ENCODE measurements at regions not wholly inside any gene's neighbourhood (a gene's known extent, or its start where the extent isn't known, plus 50 kb on each side); places are given as distances from the start of the nearest gene placed in this dataset.

DNA sequence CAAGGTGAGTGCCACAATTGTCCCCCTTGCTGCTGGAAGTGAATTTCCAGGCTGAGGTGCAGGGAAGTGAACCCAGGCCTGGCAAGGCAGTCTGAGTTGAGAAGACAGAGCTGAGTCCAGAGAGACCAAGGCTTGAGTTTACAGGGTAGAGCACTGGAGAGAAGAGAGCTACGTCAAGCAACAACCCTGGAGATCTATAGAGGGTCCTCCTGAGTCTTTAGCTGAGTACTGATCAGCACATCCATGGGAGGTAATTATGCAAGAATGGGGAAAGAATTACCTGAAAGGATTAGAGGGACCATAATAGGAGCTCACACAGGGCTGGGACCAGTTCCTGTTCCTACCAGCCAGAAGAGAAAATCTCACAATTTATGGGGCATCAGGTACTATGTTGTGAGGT lies 190.7 kb downstream of the NEDD1 start:
- no peak for DNase-seq

DNA sequence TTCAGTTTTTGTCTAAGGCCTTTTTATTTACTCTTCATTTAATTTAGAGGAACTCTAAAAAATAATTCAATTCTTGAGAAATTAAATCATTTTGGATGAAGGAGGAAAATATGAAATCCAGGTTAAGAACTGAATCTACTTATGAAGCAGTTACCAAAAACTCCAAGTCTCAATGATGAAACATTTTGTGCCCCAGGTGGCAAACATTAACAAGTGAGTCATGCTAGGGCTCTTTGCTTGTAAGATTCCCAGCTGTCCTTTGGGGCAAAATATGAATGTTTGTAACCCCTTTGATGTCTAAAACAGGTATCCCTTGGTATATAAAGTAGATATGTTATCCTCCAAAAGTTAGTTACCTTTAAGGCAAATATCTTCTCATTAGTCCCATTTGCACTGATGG lies 202.4 kb downstream of the NEDD1 start:
- DNase-seq = no peak

DNA sequence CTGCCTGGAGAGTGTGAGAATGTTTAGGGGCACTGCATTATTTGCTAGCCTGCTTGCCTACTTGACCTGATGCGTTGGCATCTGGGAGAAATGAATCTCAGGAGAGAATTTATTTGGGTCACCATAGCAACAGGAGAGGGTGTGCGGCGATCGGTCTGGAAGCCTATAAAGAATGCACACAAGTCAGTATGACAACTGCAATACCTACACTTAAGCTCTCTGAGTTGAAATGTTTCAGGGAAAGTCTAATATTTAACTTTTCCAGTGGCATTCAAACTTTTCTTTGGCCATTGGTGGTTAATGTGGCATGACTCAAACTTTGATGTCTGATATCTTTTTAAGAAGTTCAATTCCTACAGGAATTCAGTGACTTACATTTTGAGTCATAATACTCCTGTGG lies 205.1 kb downstream of the NEDD1 start:
- DNase-seq = no peak

DNA sequence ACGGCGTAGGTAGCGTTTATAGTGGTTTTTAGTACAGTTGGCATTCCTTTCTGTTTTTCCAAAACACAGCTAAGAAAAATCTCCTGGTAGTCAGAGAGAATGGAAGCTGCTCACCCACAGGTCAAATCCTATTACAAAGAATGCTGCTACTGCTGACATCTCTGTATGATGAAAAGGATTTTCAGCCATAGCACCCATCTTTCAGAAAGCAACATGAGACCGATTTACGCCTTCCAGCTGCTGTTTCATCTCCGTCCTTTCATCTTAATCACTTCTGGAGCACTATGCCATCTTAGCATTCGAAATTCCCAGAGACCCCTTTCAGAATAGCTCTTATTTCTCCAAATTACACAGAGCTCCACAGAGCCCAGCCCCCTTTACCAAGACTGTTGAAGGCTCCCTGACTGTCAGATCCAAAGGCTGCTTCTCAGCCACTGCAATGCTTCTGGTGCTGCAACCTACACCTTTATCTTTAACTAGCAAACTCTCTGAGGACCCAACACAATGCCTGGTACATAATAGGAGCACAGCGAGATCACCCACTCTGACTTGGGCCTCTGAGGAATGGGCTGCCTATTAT lies 211.8 kb downstream of the NEDD1 start:
- no peak for DNase-seq

DNA sequence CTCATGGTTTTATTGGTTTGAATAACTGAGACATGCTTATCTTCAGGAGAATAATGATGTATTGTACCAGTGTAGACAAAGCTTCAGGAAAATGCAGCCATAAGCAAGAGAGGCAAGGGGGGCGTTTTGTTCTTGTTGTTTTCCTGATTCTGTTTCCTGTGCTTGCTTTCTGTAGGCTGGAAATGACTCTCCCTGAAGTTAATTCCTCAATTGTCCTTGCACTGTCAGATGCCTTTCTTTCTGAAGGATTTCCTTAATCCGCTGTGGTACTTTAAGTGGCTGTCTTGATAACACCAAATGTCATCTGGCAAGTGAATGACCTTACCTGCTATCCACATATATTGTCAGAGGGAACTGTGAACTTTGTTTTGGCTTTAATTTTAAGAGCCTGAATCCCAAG lies 220.0 kb downstream of the NEDD1 start:
- no peak for DNase-seq

DNA sequence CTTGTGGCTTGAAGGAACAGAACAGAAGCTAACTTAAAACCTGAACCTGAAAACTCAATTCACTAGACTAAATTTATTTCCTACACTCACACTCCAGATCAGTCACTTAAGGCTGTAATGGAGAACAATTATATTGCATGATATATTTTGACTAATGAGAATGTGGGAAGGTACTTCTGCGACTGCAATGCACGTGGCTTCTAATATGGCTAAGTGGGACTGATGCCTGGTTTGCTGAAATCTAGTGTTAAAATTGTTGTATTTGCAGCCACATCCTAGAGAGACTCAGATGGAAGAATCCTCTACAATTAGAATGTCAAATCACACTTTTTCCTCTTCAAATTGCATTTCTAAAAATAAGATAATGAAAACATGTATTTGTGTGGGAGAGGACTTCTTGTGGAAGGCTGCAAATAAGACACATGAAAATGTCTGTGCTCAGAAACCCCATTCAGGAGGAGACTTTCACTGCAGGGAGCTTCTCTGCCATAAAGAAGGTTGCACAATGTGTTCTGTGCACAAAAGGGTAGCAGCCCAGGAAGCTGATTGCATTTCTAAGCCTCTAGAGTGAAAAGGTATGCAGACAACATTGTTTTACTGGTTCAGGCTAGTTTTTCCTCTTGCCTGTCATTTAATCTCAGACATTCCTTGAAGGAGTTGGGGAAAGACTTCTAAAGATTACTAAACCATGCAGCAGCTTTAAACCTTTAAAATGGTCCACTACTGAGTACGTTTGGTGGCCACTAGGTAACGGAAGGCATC lies 224.3 kb downstream of the NEDD1 start:
- no peak for DNase-seq

DNA sequence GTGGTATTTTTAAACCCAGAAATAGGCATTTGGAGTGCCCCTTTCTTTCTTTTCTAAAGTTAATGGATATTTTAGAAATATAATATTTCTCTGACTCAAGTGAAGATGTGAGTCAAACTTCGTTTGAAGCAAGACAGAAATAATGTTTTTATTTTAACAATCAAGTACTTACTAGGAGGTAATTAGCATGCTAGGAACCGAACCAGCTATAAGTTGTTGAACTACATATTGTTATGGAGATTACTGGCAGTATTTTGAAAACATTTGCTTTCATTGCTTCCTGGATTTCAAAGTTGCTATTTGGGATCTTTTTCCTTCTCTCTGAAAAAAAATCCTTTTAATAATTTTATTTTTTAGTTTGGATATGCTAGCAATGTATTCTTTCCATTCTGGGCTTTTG lies 225.2 kb downstream of the NEDD1 start:
- DNase-seq = no peak

DNA sequence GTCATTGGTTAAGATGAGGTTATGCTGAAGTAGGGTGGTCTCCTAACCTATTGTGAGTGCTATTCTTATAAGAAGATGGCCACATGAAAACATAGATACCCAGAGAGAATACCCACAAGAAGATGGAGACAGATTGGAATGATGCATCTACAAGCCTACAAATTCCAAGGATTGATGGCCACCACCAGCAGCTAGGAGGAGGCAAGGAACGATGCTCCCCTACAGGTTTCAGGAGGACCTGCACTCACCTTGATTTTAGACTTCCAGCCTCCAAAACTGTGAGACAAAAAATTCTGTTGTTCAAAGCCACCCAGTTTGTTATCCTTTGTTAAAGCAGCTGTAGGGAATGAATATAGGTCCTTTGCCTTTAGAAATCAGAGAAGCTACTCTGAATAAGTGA lies 227.4 kb downstream of the NEDD1 start:
- no peak for DNase-seq

DNA sequence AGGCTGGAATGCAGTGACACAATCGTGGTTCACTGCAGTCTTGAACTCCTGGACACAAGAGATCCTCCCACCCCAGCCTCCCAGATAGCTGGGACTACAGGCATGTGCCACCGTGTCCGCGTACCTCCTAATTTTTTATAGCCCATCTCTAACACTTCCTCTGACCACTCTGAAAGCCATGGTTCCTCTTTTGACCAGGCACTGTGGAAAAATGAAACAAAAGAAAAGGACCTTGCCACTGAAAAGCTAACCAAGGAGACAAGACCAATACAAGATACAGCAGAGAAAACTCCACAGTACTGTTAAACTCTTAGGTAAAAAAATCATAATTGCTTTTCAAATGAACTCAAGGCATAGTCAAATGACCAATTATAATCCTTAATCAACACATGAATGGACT lies 233.3 kb downstream of the NEDD1 start:
- no peak for DNase-seq

DNA sequence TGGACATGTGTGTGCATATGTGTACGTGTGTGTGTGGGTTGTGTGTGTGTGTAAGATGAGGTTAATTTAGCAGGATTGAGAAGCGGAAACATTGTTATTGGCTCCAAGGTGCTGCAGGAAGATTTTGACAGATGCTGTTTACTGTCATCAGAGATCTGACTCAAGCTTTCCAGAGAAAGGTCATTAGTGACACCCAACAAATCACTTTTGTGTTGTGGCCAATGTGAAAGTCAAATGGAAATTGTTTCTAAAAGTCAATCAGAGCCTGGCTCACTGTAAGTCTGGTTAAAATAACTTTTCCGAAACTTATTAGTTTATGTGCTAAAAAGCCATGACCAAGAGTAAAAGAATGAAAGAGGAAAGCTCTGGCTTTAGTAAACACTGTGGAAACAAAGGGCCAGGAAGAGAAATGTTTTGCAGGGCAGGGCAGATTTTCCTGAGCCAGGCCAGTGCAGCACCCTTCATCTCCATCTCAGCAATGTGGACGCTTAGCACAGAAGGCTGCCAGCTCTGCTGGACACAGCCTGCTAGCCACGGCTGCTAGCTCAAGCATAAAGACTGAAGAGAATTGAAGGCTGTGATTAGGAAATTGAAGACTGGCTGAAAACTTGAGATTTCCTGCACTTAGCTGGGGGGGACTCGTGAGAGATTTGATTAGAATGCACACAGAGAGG lies 235.8 kb downstream of the NEDD1 start:
- no peak for DNase-seq

DNA sequence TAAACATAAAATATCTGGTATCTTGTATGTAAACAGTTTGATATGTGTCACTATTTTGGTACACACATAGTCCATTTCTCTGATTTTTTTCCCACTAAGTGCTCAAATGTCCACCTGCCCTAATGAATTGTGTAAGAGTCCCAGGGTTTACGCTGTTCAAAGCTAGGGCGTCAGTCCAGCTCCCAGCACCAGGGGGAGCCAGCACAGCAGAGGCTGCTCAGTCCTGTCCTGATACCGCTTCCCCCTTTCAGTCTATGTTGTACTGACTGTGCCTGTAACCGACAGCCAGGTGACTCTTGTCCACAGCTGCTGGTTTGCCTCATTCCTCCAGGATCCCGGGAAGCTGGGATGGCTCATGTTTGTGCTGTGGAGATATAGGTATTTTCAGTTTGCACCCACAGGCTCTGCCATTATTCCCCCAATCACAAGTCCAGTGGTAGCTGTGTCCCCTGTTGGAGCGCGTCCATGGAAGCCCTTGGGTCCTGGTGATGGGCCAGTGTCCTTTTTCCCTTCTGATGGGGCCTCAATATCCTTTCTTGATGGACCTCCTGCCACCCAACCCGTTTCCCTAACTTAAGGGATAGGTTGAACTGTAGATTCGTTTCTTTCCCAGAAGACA lies 242.0 kb downstream of the NEDD1 start:
- peak; percentile 73 for DNase-seq

DNA sequence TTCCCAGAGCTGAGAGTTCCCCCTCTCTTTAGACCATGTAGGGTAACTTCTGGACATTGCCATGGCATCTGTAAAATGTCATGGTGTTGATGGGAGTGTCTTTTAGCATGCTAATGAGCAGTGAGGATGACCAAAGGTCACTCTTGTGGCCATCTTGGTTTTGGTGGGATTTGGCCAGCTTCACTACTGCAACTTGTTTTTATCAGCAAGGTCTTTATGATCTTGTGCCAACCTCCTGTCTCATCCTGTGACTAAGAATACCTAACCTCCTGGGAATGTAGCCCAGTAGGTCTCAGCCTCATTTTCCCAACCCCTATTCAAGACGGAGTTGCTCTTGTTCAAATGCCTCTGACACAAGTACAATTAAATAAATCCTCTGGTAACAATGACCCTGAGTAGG lies 244.4 kb downstream of the NEDD1 start:
- no peak for DNase-seq

DNA sequence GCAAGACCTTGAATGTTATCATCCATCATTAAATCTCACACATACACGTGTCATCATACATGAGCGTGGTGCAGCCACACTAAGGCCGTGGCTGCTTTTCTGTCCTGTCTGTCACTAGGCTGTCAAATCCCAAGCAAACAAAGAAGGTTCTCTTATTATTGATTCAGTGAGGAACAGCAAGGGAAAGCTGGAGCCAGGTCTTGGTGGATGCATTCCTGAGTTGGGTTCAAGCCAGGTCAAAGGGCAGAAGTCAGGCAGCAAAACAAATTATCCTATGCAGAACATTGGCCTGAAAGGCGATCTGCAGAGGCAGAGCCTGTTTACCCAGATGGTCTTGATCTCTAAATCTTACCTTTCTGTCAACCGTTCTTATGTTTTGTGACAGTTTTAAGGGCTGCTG lies 252.3 kb downstream of the NEDD1 start:
- DNase-seq = no peak

DNA sequence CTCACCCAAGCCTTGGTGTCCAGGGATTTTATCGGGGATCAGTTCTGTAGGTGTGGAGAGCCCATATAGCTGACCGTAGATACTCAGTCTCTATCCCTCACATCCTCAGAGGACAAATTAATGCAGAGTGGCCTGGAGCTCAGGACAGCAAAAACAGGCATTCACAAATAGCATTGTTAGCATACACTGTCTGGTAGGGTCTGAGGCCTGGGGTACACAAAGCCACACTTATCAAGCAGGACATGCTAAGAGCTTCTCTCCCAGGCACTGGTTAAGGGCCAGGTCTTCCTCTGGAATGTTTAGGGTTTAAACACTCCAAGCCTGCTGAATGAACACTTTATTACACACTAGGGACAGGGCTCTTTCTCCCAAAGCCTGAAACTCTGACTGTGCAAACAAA lies 253.2 kb downstream of the NEDD1 start:
- no peak for DNase-seq

DNA sequence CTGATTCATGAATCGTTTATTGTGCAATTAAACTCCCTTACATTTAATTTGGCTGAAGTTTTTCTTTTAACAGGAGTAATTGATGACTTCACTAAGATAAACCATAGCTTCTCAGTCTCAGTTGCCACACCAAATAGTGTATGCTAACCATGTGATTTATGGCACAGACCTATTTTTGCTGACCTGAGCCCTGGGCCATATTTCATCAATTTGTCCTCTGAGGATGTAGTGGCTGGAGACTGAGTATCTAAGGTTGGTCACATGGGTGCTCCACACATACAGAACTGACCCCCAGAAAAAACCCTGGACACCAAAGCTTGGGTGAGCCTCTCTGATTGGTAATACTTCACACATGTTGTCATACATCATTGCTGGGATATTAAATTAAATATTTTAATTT lies 255.1 kb downstream of the NEDD1 start:
- DNase-seq = no peak

DNA sequence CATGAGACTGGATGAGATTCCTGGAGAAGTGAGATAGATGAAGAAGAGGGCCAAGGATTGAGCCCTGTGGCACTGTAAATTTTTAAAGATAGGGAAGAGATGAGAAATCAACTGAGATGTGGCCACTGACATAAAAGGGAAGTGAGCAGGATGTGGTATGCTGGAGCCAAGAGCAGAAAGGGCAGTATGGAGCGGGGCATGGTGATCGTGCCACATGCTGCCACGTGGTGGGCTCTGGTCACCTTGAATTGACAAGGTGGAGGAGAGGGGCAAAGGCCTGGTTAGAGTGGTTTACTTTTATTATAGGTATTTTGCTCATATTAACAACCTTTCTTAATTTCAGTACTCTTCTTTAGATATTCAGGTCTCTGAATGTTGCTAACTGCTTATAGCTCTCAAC lies 257.9 kb downstream of the NEDD1 start:
- DNase-seq = no peak

DNA sequence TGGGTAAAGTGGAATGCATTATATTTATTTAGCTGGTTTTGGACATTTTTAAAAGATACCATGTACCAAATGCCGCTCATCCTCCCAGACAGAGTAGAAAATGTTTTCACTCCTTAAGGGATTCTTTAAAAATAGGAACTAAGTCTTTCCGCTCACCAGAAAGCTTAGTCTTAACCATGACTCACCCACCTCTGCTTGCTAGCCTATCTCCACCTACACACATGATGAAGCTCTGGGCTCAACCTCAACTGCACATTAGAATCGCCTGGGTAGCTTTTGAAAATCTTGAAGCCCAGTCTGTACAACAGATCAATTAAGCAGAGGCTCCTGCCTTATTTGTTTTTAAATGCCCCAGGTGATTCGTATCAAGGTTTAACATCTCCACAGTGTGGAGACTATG lies 260.5 kb downstream of the NEDD1 start:
- DNase-seq = peak; percentile 3

DNA sequence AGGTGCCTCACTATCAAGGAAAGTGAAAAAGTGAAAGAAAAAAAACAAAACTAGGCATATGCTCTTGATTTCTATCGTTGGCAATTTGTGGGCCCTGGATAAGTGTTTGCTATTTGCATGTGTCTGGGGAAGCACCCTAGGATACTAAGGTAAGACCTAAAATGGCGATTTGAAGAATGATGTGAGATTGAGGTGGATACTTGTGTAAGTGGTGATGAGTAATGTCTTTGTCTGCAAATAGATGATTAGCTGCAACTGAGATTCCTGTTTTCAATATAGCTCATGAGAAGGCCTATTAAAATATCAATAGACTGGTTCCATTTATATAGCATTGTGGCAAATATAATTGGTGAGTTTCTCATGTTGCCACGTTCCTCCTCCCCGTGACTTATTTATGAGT lies 261.7 kb downstream of the NEDD1 start:
- DNase-seq = no peak

DNA sequence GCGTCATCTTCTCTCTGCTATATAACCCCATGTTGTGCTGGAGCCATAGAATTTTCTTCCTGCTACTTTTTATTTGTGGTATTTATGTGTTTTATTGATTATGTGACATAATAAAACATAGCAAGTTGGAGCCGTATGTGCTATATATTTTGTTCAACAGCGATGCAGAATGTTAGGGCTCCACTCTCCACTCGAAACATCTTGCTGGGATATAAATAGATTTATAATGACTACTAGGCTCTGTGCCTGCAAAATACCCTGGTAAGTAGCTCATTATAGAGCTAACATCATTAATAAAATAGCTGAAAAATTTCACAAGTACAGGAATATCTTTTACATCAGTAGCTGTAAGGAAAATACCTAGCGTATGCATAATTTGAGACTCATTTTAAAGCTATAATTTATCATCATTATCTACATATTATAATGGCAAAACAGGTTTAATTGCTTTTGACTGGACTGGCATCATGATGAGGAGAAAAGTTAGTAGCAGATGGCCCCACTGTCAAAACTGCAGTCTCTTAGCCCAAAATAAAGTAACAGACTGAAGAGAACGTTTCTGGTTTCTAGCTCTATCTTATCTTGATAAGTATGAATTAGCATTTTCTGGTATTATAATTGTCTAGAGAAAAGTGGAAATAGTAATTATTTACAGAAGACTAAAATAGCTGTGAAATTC lies 263.0 kb downstream of the NEDD1 start:
- DNase-seq = no peak

DNA sequence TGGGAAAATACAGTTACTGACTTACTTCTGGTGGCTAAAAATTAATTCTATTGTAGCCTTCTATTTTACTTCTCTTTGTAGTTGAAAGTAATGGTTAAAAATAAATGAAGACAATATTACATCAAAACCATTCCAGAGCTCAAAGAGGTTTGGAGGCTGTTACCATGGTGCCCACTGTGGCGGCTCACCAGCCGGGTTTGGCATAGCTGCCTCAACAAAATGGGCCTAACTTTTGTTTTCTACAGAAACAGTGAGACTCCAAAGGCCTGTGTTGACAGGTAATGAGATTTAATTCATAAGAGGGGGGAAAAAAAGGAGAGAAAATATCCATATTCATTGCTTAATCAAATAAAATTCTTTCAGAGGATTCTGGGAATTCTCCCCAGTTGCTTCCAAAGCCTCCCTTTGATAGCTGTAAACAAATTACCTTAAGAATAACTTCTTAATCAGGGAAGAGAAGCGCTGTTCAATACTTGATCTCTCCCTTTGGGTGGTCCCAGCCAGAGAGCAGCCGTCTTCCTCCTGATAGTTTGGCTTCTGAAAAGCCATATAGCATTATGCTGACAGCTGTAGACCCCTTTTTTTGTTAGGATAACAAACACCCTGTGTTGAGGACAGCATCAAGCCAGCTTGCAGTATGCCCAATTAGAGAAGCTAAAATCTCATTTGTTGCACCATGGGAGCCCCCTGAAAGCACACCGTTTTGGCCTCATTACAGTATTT lies 266.8 kb downstream of the NEDD1 start:
- DNase-seq = no peak

DNA sequence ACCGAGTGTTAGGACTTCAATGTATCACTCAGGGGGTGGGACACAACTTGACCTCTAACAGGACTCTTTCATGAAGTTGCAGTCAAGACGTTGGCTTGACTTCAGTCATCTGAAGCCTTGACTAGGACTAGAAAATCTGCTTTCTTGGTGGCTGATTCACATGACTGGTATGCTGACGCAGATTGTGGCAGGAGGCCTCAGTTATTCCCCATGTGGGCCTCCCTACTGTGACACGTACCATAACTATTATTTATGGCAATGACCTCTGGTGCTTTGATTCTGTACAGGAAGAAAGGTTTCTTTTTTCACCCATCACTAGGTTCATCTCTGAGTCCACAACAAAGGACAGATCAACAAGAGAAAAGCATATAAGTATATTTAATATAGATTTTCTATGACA lies 270.4 kb downstream of the NEDD1 start:
- DNase-seq = no peak

DNA sequence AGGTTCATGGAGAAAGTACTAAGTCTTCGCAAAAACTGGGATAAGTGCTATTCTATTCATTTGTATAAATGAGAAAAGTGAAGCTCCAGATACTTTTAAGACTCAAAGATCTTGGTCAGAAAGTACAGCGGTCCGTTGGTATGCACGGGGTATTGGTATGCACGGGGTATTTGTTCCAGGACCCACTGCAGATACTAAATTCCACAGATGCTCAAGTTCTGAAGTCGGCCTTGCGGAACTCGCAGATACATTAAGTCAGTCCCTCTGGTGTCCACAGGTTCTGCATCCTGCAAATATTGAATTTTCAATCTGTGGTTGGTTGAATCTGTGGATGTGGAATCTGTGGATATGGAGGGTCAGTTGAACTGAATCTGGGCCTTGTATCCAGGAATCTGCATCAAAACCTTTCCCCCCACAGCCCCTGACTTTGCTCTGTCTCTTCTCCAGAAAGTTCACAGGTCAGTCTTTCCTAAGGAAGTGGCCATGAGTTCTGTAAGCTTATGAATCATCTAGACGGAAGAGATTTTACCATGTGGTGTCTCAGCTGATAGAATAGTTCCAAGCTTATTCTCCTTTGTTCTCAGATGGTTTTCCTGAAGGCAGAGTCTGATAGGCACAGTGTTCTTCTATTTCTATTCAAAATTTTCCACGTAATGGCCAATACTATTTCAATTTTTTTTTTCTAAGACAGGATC lies 274.7 kb downstream of the NEDD1 start:
- no peak for DNase-seq
